ENCODE measurements at regions not wholly inside any gene's neighbourhood (a gene's known extent, or its start where the extent isn't known, plus 50 kb on each side); places are given as distances from the start of the nearest gene placed in this dataset.

GRCh38 chr5:12169536-12169935 lies 265.3 kb upstream of the CTNND2 start:
- no peak overlapping the region for H2BK20ac ChIP-seq (ENCODE audit: low read length)
- no peak for FAIRE-seq
- no peak overlapping the region for H2BK5ac ChIP-seq (ENCODE audit: low read depth, low read length)
- no peak overlapping the region for H2AK5ac ChIP-seq (ENCODE audit: low read depth, low read length)
- TF ChIP-seq SIX5 (IDR thresholded peaks at IDR 0.05; ENCODE audit: low read depth, low read length), result no peak
- TF ChIP-seq RFX5 (IDR thresholded peaks at IDR 0.05; ENCODE audit: borderline replicate concordance, low read depth, low read length), result no peak
- no peak for TF ChIP-seq BCL11A (IDR thresholded peaks at IDR 0.05; ENCODE audit: low read depth in 2 of 2, low read length in 2 of 2)
- no peak for TF ChIP-seq BRCA1 (IDR thresholded peaks at IDR 0.05; ENCODE audit: low read depth, low read length)
- TF ChIP-seq SAP30 (IDR thresholded peaks at IDR 0.05; ENCODE audit: insufficient read depth, insufficient replicate concordance, low read length), result no peak
- TF ChIP-seq CBX5 (IDR thresholded peaks at IDR 0.05; ENCODE audit: low read depth, low read length), result no peak
- TF ChIP-seq TCF12 (IDR thresholded peaks at IDR 0.05; ENCODE audit: low read depth, low read length), result no peak
- TF ChIP-seq SP2 (IDR thresholded peaks at IDR 0.05; ENCODE audit: low read length), result no peak
- TF ChIP-seq CBX8 (IDR thresholded peaks at IDR 0.05; ENCODE audit: borderline replicate concordance, low read depth, low read length), result no peak
- no peak for TF ChIP-seq GTF2F1 (IDR thresholded peaks at IDR 0.05; ENCODE audit: borderline replicate concordance, low read depth, low read length)
- no peak for TF ChIP-seq FOSL1 (IDR thresholded peaks at IDR 0.05; ENCODE audit: insufficient read depth, low read depth, low read length)
- TF ChIP-seq POU5F1 (IDR thresholded peaks at IDR 0.05; ENCODE audit: low read depth, low read length), result no peak
- TF ChIP-seq E2F6 (IDR thresholded peaks at IDR 0.05), result no peak
- no peak for TF ChIP-seq NRF1 (IDR thresholded peaks at IDR 0.05; ENCODE audit: low read depth, low read length)
- TF ChIP-seq EP300 (IDR thresholded peaks at IDR 0.05; ENCODE audit: borderline replicate concordance in 1 of 2, low read depth in 2 of 2, low read length in 2 of 2), result no peak
- no peak overlapping the region for H2BK12ac ChIP-seq (ENCODE audit: low read depth, low read length)
- H3K9ac ChIP-seq (replicated peaks in 1 of 4; ENCODE audit: extremely low read depth in 1 of 4, low read depth in 3 of 4, low read length in 3 of 4), result no peak overlapping the region
- ChIA-PET POLR2A (ENCODE audit: partially characterized antibody) (no interaction called here), CTCF (ENCODE audit: partially characterized antibody) (no interaction called here)
- no peak overlapping the region for H3K56ac ChIP-seq (replicated peaks; ENCODE audit: insufficient read length, low read depth, low read length)
- no peak overlapping the region for H3K27ac ChIP-seq (ENCODE audit: low read depth, low read length)
- H3K4me3 ChIP-seq (ENCODE audit: extremely low read depth in 1 of 4, insufficient read depth in 2 of 4, low read depth in 3 of 4, low read length in 4 of 4), result no peak overlapping the region
- no peaks in the 10 kb centered on the region for H3K23me2 ChIP-seq (ENCODE audit: low read depth, low read length)
- no peak overlapping the region for H3K14ac ChIP-seq (ENCODE audit: insufficient read length)
- no peak overlapping the region for H4K5ac ChIP-seq (ENCODE audit: insufficient read length, low read depth, low read length)
- no peaks in the 10 kb centered on the region for H3K36me3 ChIP-seq (ENCODE audit: control insufficient read depth in 2 of 4, insufficient read depth in 4 of 4, low read length in 3 of 4)
- no peak overlapping the region for H3K4me2 ChIP-seq (ENCODE audit: insufficient read depth in 1 of 2, low read depth in 2 of 2, low read length in 2 of 2)
- H3K4ac ChIP-seq (replicated peaks; ENCODE audit: insufficient read length, low read depth, low read length), result no peak overlapping the region
- H3K4me1 ChIP-seq (replicated peaks in 1 of 4; ENCODE audit: control insufficient read depth in 3 of 4, insufficient read depth in 4 of 4, low read length in 3 of 4), result peaks cover 0 to 8% (median 6%) of the 10 kb centered on the region in 4 experiments; a peak in 4 of 7 replicates
- H4K20me1 ChIP-seq (replicated peaks in 1 of 2; ENCODE audit: control insufficient read depth in 1 of 2, insufficient read depth in 2 of 2, low read length in 2 of 2), result no peaks in the 10 kb centered on the region
- no peak overlapping the region for H4K8ac ChIP-seq (ENCODE audit: extremely low read depth, insufficient read depth, low read length)
- no peak overlapping the region for H2AFZ ChIP-seq (ENCODE audit: low read length)
- no peak for DNase-seq (ENCODE audit: low read depth in 1 of 2, low spot score in 2 of 2)
- H3K23ac ChIP-seq (ENCODE audit: insufficient read length), result no peak overlapping the region
- H3K18ac ChIP-seq (ENCODE audit: extremely low read depth, low read length), result no peak overlapping the region
- H2BK15ac ChIP-seq (ENCODE audit: low read length), result no peak overlapping the region
- no peaks in the 10 kb centered on the region for H3K79me1 ChIP-seq (ENCODE audit: low read depth, low read length)
- no peaks in the 10 kb centered on the region for H3K27me3 ChIP-seq (replicated peaks in 1 of 4; ENCODE audit: control insufficient read depth in 3 of 4, extremely low read depth in 1 of 4, insufficient read depth in 3 of 4, low read length in 3 of 4)
- H3K79me2 ChIP-seq (ENCODE audit: control insufficient read depth in 1 of 2, insufficient read depth in 2 of 2, low read length in 2 of 2), result no peaks in the 10 kb centered on the region
- 90% methylated on average over 1 of the region's 1 CpG; no CpG with 5 or more reads in 1 of the 2 experiments for WGBS, 2 experiments (ENCODE audit: extremely low coverage in 1 of 2, insufficient coverage in 1 of 2, insufficient read length in 1 of 2, insufficient replicate concordance in 2 of 2, low coverage in 1 of 2, low lambda C conversion rate in 2 of 2, missing lambda C conversion rate in 1 of 2)
- H4K91ac ChIP-seq (replicated peaks; ENCODE audit: insufficient read length, low read length), result no peak overlapping the region
- no peak overlapping the region for H2BK120ac ChIP-seq (replicated peaks; ENCODE audit: low read depth, low read length)
- H3K9me3 ChIP-seq (ENCODE audit: insufficient read depth in 2 of 2, low read depth in 1 of 2, low read length in 1 of 2), result no peaks in the 10 kb centered on the region

Measured in H1 (cell line).